ENCODE measurements at regions not wholly inside any gene's neighbourhood (a gene's known extent, or its start where the extent isn't known, plus 50 kb on each side); places are given as distances from the start of the nearest gene placed in this dataset.

- Mint-ChIP-seq H3K27me3 (ENCODE audit: insufficient read depth) (no peaks in the 10 kb centered on the region; the same call in none of the 2 replicates), H3K4me3 (no peak overlapping the region), H3K4me1 (ENCODE audit: low read depth) (no peaks in the 10 kb centered on the region), H3K27ac (no peak overlapping the region), H3K36me3 (ENCODE audit: low read depth) (peaks cover 10% of the 10 kb centered on the region), H3K9me3 (peaks cover 5% of the 10 kb centered on the region)
- no peak for DNase-seq
- TF ChIP-seq, protein P1, sequence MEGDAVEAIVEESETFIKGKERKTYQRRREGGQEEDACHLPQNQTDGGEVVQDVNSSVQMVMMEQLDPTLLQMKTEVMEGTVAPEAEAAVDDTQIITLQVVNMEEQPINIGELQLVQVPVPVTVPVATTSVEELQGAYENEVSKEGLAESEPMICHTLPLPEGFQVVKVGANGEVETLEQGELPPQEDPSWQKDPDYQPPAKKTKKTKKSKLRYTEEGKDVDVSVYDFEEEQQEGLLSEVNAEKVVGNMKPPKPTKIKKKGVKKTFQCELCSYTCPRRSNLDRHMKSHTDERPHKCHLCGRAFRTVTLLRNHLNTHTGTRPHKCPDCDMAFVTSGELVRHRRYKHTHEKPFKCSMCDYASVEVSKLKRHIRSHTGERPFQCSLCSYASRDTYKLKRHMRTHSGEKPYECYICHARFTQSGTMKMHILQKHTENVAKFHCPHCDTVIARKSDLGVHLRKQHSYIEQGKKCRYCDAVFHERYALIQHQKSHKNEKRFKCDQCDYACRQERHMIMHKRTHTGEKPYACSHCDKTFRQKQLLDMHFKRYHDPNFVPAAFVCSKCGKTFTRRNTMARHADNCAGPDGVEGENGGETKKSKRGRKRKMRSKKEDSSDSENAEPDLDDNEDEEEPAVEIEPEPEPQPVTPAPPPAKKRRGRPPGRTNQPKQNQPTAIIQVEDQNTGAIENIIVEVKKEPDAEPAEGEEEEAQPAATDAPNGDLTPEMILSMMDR (IDR thresholded peaks at IDR 0.05) = no peak
Measured at GRCh38 chr3:174685796-174686195, 173.3 kb upstream of the NAALADL2 start.

- DNase-seq = no peak
- Mint-ChIP-seq H3K4me1 (ENCODE audit: low read depth) (no peaks in the 10 kb centered on the region), H3K9me3 (no peaks in the 10 kb centered on the region), H3K27me3 (ENCODE audit: insufficient read depth) (no peaks in the 10 kb centered on the region), H3K36me3 (ENCODE audit: low read depth) (no peaks in the 10 kb centered on the region), H3K4me3 (no peak overlapping the region), H3K27ac (no peak overlapping the region)
- TF ChIP-seq, protein P1 (IDR thresholded peaks at IDR 0.05) = no peak
Measured at GRCh38 chr3:174697310-174697709, 161.8 kb upstream of the NAALADL2 start.

DNA sequence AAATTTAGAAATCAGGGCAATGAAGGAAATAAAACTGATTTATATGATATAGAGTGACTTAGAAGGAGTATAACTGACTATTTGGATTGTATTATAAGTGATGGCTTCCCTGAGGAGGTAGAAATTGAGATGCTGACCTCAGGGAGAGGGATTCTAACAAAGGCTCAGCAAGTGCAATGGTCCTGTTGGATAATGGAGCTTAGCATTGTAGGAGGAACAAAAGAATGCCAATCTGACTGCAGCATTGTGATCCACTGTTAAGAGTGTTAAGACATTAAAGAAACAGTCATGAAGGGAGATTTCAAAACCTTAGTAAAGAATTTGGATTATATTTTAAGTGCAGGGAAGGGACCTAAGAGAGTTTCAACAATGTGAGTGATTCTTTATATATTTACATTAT is 158.4 kb upstream of the NAALADL2 start:
- TF ChIP-seq, protein P1 (IDR thresholded peaks at IDR 0.05) = no peak
- no peaks in the 10 kb centered on the region for H3K36me3 Mint-ChIP-seq (ENCODE audit: low read depth)
- no peak for DNase-seq
- no peaks in the 10 kb centered on the region for H3K27me3 Mint-ChIP-seq (ENCODE audit: insufficient read depth)
- no peak overlapping the region for H3K4me3 Mint-ChIP-seq
- H3K4me1 Mint-ChIP-seq (ENCODE audit: low read depth) = no peaks in the 10 kb centered on the region
- H3K9me3 Mint-ChIP-seq = no peaks in the 10 kb centered on the region
- H3K27ac Mint-ChIP-seq = no peak overlapping the region

- no peak overlapping the region for H3K27ac Mint-ChIP-seq
- H3K4me1 Mint-ChIP-seq (ENCODE audit: low read depth) = no peaks in the 10 kb centered on the region
- TF ChIP-seq, protein P1 (IDR thresholded peaks at IDR 0.05) = no peak
- H3K4me3 Mint-ChIP-seq = no peak overlapping the region
- peaks cover 4% of the 10 kb centered on the region; the same call in 1 of the 2 replicates for H3K9me3 Mint-ChIP-seq
- 0 out of 2 replicates have a peak, but pooled peaks cover 6% of the 10 kb centered on the region for H3K36me3 Mint-ChIP-seq (ENCODE audit: low read depth)
- H3K27me3 Mint-ChIP-seq (ENCODE audit: insufficient read depth) = no peaks in the 10 kb centered on the region
- no peak for DNase-seq
Measured at GRCh38 chr3:174710612-174711011, 148.5 kb upstream of the NAALADL2 start.

GRCh38 chr3:174715386-174715785 is 143.7 kb upstream of the NAALADL2 start:
- Mint-ChIP-seq H3K4me1 (ENCODE audit: low read depth) (no peaks in the 10 kb centered on the region), H3K36me3 (ENCODE audit: low read depth) (0 out of 2 replicates have a peak, but pooled peaks cover 6% of the 10 kb centered on the region), H3K4me3 (no peak overlapping the region), H3K9me3 (peaks cover 4% of the 10 kb centered on the region; the same call in 1 of the 2 replicates), H3K27me3 (ENCODE audit: insufficient read depth) (no peaks in the 10 kb centered on the region), H3K27ac (no peak overlapping the region)
- TF ChIP-seq, protein P1 (IDR thresholded peaks at IDR 0.05) = no peak
- no peak for DNase-seq
